ENCODE measurements at regions not wholly inside any gene's neighbourhood (a gene's known extent, or its start where the extent isn't known, plus 50 kb on each side); places are given as distances from the start of the nearest gene placed in this dataset.

- TF ChIP-seq, protein P1, sequence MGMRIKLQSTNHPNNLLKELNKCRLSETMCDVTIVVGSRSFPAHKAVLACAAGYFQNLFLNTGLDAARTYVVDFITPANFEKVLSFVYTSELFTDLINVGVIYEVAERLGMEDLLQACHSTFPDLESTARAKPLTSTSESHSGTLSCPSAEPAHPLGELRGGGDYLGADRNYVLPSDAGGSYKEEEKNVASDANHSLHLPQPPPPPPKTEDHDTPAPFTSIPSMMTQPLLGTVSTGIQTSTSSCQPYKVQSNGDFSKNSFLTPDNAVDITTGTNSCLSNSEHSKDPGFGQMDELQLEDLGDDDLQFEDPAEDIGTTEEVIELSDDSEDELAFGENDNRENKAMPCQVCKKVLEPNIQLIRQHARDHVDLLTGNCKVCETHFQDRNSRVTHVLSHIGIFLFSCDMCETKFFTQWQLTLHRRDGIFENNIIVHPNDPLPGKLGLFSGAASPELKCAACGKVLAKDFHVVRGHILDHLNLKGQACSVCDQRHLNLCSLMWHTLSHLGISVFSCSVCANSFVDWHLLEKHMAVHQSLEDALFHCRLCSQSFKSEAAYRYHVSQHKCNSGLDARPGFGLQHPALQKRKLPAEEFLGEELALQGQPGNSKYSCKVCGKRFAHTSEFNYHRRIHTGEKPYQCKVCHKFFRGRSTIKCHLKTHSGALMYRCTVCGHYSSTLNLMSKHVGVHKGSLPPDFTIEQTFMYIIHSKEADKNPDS (CRISPR knock-in tag; IDR thresholded peaks at IDR 0.05): no peak
- TF ChIP-seq JUN (CRISPR knock-in tag; IDR thresholded peaks at IDR 0.05): no peak
- 0 out of 2 replicates have a peak, but pooled peaks have one; percentile 20 for TF ChIP-seq ZNF788 (CRISPR knock-in tag; IDR thresholded peaks at IDR 0.05; ENCODE audit: borderline replicate concordance)
- TF ChIP-seq ZNF629 (CRISPR knock-in tag; conservative IDR thresholded peaks at IDR 0.05): peak; percentile 45; the same call in 1 of the 2 replicates
- TF ChIP-seq ZNF235 (CRISPR knock-in tag; IDR thresholded peaks at IDR 0.05; ENCODE audit: borderline replicate concordance): peak; percentile 52; the same call in 1 of the 2 replicates
- peak; percentile 22; the same call in 1 of the 2 replicates for TF ChIP-seq ARID4A (CRISPR knock-in tag; IDR thresholded peaks at IDR 0.05; ENCODE audit: borderline replicate concordance)
- TF ChIP-seq MATR3 (CRISPR knock-in tag; IDR thresholded peaks at IDR 0.05): peak; percentile 56; the same call in 1 of the 2 replicates
- 0 out of 2 replicates have a peak, but pooled peaks have one; percentile 8 for TF ChIP-seq NFE2 (CRISPR knock-in tag; IDR thresholded peaks at IDR 0.05)
- peak; percentile 76; the same call in 1 of the 2 replicates for TF ChIP-seq ZNF776 (CRISPR knock-in tag; IDR thresholded peaks at IDR 0.05)
- TF ChIP-seq TERF1 (CRISPR knock-in tag; IDR thresholded peaks at IDR 0.05): no peak
- peak; percentile 43 for TF ChIP-seq XRCC5 (optimal IDR thresholded peaks at IDR 0.05; ENCODE audit: low read length)
- peak; percentile 49; the same call in 1 of the 2 replicates for TF ChIP-seq DR1 (CRISPR knock-in tag; IDR thresholded peaks at IDR 0.05)
- TF ChIP-seq POGZ (CRISPR knock-in tag; IDR thresholded peaks at IDR 0.05): no peak
- no peak for TF ChIP-seq ZFP36L2 (CRISPR knock-in tag; IDR thresholded peaks at IDR 0.05)
- TF ChIP-seq EZH2 (conservative IDR thresholded peaks at IDR 0.05; ENCODE audit: low read depth, low read length): 0 out of 2 replicates have a peak, but pooled peaks have one; percentile 29
- no peak for TF ChIP-seq ATF7-NPFF (CRISPR knock-in tag; IDR thresholded peaks at IDR 0.05; ENCODE audit: low read depth)
- TF ChIP-seq ZNF7 (CRISPR knock-in tag; IDR thresholded peaks at IDR 0.05): no peak
- TF ChIP-seq, protein P2, sequence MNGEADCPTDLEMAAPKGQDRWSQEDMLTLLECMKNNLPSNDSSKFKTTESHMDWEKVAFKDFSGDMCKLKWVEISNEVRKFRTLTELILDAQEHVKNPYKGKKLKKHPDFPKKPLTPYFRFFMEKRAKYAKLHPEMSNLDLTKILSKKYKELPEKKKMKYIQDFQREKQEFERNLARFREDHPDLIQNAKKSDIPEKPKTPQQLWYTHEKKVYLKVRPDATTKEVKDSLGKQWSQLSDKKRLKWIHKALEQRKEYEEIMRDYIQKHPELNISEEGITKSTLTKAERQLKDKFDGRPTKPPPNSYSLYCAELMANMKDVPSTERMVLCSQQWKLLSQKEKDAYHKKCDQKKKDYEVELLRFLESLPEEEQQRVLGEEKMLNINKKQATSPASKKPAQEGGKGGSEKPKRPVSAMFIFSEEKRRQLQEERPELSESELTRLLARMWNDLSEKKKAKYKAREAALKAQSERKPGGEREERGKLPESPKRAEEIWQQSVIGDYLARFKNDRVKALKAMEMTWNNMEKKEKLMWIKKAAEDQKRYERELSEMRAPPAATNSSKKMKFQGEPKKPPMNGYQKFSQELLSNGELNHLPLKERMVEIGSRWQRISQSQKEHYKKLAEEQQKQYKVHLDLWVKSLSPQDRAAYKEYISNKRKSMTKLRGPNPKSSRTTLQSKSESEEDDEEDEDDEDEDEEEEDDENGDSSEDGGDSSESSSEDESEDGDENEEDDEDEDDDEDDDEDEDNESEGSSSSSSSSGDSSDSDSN (CRISPR knock-in tag; IDR thresholded peaks at IDR 0.05): peak; percentile 52
- no peak for TF ChIP-seq MAF1 (CRISPR knock-in tag; IDR thresholded peaks at IDR 0.05; ENCODE audit: borderline replicate concordance)
Measured at GRCh38 chr16:11401161-11402050, 56.1 kb downstream of the RMI2 start (continued).

All from HepG2 (cell line).